GM12875 (cell line): ENCODE measurements at regions not wholly inside any gene's neighbourhood (a gene's known extent, or its start where the extent isn't known, plus 50 kb on each side); places are given as distances from the start of the nearest gene placed in this dataset.

Experiments used
- H3K4me3 ChIP-seq: one replicate; pipeline ENCODE4 v1.5.1; 2011; ENCODE audit warnings: low read depth, low read length, control low read depth
- CTCF ChIP-seq: IDR thresholded peaks from 2 replicates; pipeline ENCODE4 v1.5.1; 2011; ENCODE audit warnings: low read depth, mild to moderate bottlenecking, control low read depth, inconsistent platforms, low read length, moderate library complexity, borderline replicate concordance; ENCODE audit not compliant: insufficient read depth

DNA sequence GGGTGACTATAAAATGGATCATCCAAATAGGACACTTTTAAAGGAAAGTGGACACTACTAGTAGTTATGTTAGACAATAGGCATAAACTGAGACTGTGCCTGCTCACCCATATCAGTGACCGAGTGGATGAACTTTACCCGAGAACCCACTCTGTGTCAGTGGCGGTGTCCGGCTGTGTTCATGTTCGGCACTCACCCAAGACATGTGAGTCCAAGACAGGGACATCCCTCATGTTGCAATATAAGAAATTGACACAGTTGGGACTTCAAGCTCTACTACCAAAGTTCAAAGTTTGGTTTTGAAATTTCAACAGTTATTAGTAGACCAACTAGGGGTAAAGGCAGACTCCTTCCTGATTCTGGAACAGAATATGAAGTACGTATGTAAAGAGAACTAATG lies 326.3 kb upstream of the TNP1 start:
- TF ChIP-seq CTCF, result no peak

DNA sequence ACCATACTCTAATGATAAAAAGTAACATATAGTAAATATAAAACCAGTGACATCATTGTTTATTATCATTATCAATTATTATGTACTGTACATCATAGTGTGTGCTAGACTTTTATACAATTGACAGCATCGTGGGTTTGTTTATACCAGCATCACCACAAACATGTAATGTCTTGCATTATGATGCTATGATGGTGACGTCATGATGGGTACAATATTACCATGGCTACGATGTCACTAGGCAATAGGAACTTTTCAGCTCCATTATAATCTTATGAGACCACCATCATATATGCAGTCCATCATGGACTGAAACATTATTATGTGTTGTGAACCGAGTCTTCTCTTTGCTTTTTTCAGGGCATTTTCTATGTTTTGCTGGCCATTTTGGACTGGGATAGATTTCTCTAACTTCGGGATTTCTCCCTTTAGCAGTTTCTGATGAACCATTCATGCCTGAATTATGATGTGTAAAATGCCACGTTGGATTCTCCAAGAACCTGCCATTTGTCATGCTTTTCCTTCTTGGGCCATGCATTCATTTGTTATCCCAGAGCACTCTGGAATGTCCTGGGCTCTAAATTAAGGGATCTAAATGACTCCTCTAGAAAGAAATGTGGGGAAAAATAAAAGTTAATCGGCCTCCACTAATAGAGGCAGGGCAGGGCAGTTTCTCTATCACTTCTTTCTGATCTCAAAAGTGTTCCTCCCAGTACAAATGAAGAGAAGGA lies 325.6 kb upstream of the TNP1 start:
- H3K4me3 ChIP-seq, result no peak overlapping the region
- TF ChIP-seq CTCF, result no peak

More for the DNA sequence above, 326.3 kb upstream of the TNP1 start:
- no peak overlapping the region for H3K4me3 ChIP-seq

- TF ChIP-seq CTCF, result no peak
- H3K4me3 ChIP-seq, result no peak overlapping the region
Observed at GRCh38 chr2:217184242-217184641, 324.4 kb upstream of the TNP1 start.

- no peak for TF ChIP-seq CTCF
- no peak overlapping the region for H3K4me3 ChIP-seq
Observed at GRCh38 chr2:217183471-217183870, 323.6 kb upstream of the TNP1 start.

DNA sequence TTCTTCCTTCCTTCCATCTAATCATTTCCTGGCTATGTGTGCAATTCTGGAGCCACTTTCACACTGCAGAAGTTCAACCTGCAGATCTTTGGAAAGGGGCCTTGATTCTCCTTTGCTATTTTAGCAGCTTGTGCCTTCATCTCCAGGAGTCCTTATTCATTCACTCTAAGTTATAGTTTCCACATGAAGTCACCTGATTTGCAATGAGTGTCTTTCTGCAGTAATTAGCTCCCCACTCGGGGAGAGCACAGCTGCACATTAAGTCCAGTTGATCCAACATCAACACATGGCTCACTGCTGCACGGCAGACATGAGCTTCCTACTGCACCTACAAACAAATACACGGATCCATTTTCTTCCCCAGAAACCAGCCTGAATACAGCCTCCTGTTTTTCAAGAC lies 323.1 kb upstream of the TNP1 start:
- TF ChIP-seq CTCF, result no peak

GRCh38 chr2:217181512-217181911 lies 321.6 kb upstream of the TNP1 start:
- TF ChIP-seq CTCF, result no peak
- H3K4me3 ChIP-seq, result no peak overlapping the region

More for the DNA sequence above, 323.1 kb upstream of the TNP1 start:
- H3K4me3 ChIP-seq, result no peak overlapping the region

DNA sequence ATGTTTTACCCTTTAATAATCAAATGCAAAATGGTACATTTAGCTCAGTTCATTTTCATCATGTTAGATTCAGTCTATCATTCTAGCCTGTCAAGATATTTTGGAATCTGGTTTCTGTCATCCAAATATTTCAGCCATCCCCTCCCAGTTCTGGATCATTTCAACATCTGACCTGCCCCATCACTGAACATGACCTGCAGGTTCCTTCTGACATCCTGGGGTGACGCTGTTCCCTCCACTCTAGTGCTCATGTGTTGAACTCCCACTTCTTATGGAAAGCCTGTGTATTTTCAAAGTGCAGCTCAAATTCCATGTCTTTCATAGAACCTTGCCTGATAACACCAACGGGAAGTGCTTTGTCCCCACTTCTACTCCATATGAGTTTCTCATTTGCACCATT lies 320.0 kb upstream of the TNP1 start:
- TF ChIP-seq CTCF, result no peak

More for the DNA sequence above, 320.0 kb upstream of the TNP1 start:
- no peak overlapping the region for H3K4me3 ChIP-seq
